GM12872 (cell line): ENCODE measurements at regions not wholly inside any gene's neighbourhood (a gene's known extent, or its start where the extent isn't known, plus 50 kb on each side); places are given as distances from the start of the nearest gene placed in this dataset.

Source experiments
- CTCF ChIP-seq: IDR thresholded peaks from 3 replicates; pipeline ENCODE4 v1.5.1; 2011; ENCODE audit warnings: low read depth, mild to moderate bottlenecking, low read length, moderate library complexity; ENCODE audit not compliant: insufficient read depth

GRCh38 chr16:35753559-35754390, 2294.4 kb downstream of the TP53TG3F start:
- TF ChIP-seq CTCF = no peak

GRCh38 chr16:35754391-35755369, 2295.3 kb downstream of the TP53TG3F start:
- no peak for TF ChIP-seq CTCF

- TF ChIP-seq CTCF = no peak
These were observed 2329.0 kb downstream of the TP53TG3F start for GRCh38 chr16:35788381-35788780.

- TF ChIP-seq CTCF = no peak
These were observed 2333.3 kb downstream of the TP53TG3F start for GRCh38 chr16:35792516-35793285.

- no peak for TF ChIP-seq CTCF
These were observed 2334.2 kb downstream of the TP53TG3F start for GRCh38 chr16:35793601-35794000.

GRCh38 chr16:35794896-35795295, 2335.5 kb downstream of the TP53TG3F start:
- no peak for TF ChIP-seq CTCF
